Osteoblast (primary cell): ENCODE measurements at regions not wholly inside any gene's neighbourhood (a gene's known extent, or its start where the extent isn't known, plus 50 kb on each side); places are given as distances from the start of the nearest gene placed in this dataset.

ENCODE experiments used
- DNase-seq: peaks from one replicate; pipeline ENCODE4 v3.0.0; 2011; ENCODE audit warnings: low spot score, mixed read lengths; ENCODE audit not compliant: insufficient read length; ENCODE audit errors: missing footprints
- H2AFZ ChIP-seq: 2 replicates; pipeline ENCODE4 v1.6.0; 2011; ENCODE audit warnings: mild to moderate bottlenecking, low read length
- H3K27ac ChIP-seq: 2 replicates; pipeline ENCODE4 v1.5.1; 2011; ENCODE audit warnings: mild to moderate bottlenecking, low read depth, low read length, moderate library complexity
- H3K27me3 ChIP-seq: 2 replicates; pipeline ENCODE4 v1.6.0; 2012; ENCODE audit warnings: mild to moderate bottlenecking, control low read depth, inconsistent platforms, low read length, moderate library complexity; ENCODE audit not compliant: insufficient read depth
- H3K36me3 ChIP-seq: 2 replicates; pipeline ENCODE4 v1.5.1; 2011; ENCODE audit warnings: mild to moderate bottlenecking, low read length, control low read depth, moderate library complexity; ENCODE audit not compliant: insufficient read depth
- H3K4me1 ChIP-seq: 2 replicates; pipeline ENCODE4 v1.5.1; 2011; ENCODE audit warnings: mild to moderate bottlenecking, low read length, control low read depth, moderate library complexity; ENCODE audit not compliant: insufficient read depth
- H3K4me2 ChIP-seq: 2 replicates; pipeline ENCODE4 v1.6.0; 2011; ENCODE audit warnings: mild to moderate bottlenecking, low read length; ENCODE audit not compliant: insufficient read depth
- H3K4me3 ChIP-seq: fragments of 200-600 bp; sonication (generic); 3 replicates; pipeline ENCODE4 v1.5.1; 2012; ENCODE audit warnings: mild to moderate bottlenecking, low read length, inconsistent platforms; ENCODE audit not compliant: insufficient read depth
- H3K79me2 ChIP-seq: 2 replicates; pipeline ENCODE4 v1.6.0; 2012; ENCODE audit warnings: mild to moderate bottlenecking, low read length, control low read depth, inconsistent platforms; ENCODE audit not compliant: insufficient read depth
- H3K9me3 ChIP-seq: 2 replicates; pipeline ENCODE4 v1.5.1; 2011; ENCODE audit warnings: low read depth, low read length, control low read depth
- H4K20me1 ChIP-seq: 2 replicates; pipeline ENCODE4 v1.6.0; 2012; ENCODE audit warnings: mild to moderate bottlenecking, low read length, control low read depth; ENCODE audit not compliant: insufficient read depth
- TF ChIP-seq, protein P1 (sequence below): IDR thresholded peaks from 2 replicates; pipeline ENCODE4 v1.5.1; 2011; ENCODE audit warnings: mild to moderate bottlenecking, low read depth, low read length, moderate library complexity; ENCODE audit errors: extremely low read depth

DNA sequence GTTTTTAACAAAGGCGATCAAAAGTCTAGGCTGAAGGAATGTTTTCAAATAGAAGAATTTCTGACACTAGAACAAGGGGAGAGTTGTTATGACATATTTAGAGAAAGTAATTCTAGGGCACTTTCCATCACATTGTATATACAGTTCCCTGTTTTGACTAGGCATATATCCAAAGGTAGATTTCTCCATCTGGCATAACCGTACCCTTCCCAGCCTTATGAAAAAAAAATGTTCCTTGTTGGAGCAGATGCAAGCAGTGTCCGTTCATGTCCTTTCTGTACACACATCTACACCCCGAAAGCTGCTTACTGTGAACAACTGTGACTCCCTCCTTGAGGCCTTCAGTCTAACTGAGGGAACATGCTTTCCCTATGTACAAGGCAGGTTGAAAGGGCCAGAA lies 271.7 kb upstream of the GBE1 start:
- H3K27me3 ChIP-seq: no peaks in the 10 kb centered on the region
- no peak overlapping the region for H3K4me3 ChIP-seq
- no peaks in the 10 kb centered on the region for H4K20me1 ChIP-seq
- TF ChIP-seq, protein P1, sequence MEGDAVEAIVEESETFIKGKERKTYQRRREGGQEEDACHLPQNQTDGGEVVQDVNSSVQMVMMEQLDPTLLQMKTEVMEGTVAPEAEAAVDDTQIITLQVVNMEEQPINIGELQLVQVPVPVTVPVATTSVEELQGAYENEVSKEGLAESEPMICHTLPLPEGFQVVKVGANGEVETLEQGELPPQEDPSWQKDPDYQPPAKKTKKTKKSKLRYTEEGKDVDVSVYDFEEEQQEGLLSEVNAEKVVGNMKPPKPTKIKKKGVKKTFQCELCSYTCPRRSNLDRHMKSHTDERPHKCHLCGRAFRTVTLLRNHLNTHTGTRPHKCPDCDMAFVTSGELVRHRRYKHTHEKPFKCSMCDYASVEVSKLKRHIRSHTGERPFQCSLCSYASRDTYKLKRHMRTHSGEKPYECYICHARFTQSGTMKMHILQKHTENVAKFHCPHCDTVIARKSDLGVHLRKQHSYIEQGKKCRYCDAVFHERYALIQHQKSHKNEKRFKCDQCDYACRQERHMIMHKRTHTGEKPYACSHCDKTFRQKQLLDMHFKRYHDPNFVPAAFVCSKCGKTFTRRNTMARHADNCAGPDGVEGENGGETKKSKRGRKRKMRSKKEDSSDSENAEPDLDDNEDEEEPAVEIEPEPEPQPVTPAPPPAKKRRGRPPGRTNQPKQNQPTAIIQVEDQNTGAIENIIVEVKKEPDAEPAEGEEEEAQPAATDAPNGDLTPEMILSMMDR: no peak
- no peak overlapping the region for H3K4me2 ChIP-seq
- H3K9me3 ChIP-seq: no peaks in the 10 kb centered on the region
- no peaks in the 10 kb centered on the region for H3K79me2 ChIP-seq
- H3K4me1 ChIP-seq: no peaks in the 10 kb centered on the region
- H2AFZ ChIP-seq: no peak overlapping the region
- no peak overlapping the region for H3K27ac ChIP-seq
- DNase-seq: no peak
- H3K36me3 ChIP-seq: no peaks in the 10 kb centered on the region

DNA sequence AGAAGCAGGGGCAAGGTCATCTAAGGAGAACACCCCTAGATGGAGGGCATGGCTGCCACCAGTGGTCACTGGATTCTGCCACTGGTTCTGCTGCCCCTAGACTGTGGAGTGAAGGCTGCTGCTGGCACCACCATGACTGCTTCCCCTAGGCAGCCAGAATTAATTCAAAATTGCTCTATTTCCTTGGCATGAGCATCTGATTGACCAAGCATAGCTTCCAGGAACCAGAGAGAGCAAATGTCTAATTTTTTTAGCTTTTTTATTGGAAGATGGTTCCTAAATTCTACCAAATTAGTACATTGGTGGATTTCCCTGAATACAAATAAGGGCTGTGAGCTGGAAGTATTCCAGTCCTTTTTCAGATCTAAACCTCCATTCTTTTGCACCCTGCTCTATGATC lies 270.2 kb upstream of the GBE1 start:
- Histone ChIP-seq H3K27me3 (no peaks in the 10 kb centered on the region), H3K79me2 (no peaks in the 10 kb centered on the region), H4K20me1 (no peaks in the 10 kb centered on the region), H2AFZ (no peak overlapping the region), H3K36me3 (no peaks in the 10 kb centered on the region), H3K4me3 (no peak overlapping the region), H3K9me3 (no peaks in the 10 kb centered on the region), H3K4me1 (no peaks in the 10 kb centered on the region), H3K27ac (no peak overlapping the region), H3K4me2 (no peak overlapping the region)
- TF ChIP-seq, protein P1: no peak
- DNase-seq: no peak

- no peak for DNase-seq
These were observed 269.5 kb upstream of the GBE1 start for GRCh38 chr3:82030916-82031315.

GRCh38 chr3:82022836-82023235 lies 261.4 kb upstream of the GBE1 start:
- Histone ChIP-seq H3K27me3 (no peaks in the 10 kb centered on the region), H3K4me2 (no peak overlapping the region), H2AFZ (no peak overlapping the region), H3K4me1 (no peaks in the 10 kb centered on the region), H4K20me1 (no peaks in the 10 kb centered on the region), H3K36me3 (no peaks in the 10 kb centered on the region), H3K4me3 (no peak overlapping the region), H3K9me3 (no peaks in the 10 kb centered on the region), H3K79me2 (no peaks in the 10 kb centered on the region), H3K27ac (no peak overlapping the region)
- no peak for DNase-seq
- TF ChIP-seq, protein P1: no peak

More at GRCh38 chr3:82030916-82031315, 269.5 kb upstream of the GBE1 start:
- H2AFZ ChIP-seq: no peak overlapping the region
- no peak overlapping the region for H3K4me2 ChIP-seq
- no peak overlapping the region for H3K4me3 ChIP-seq
- H3K9me3 ChIP-seq: no peaks in the 10 kb centered on the region
- H3K36me3 ChIP-seq: no peaks in the 10 kb centered on the region
- H4K20me1 ChIP-seq: no peaks in the 10 kb centered on the region
- no peak overlapping the region for H3K27ac ChIP-seq
- H3K27me3 ChIP-seq: no peaks in the 10 kb centered on the region
- H3K4me1 ChIP-seq: no peaks in the 10 kb centered on the region
- H3K79me2 ChIP-seq: no peaks in the 10 kb centered on the region
- TF ChIP-seq, protein P1: no peak
